A549 (cell line): ENCODE measurements at regions not wholly inside any gene's neighbourhood (a gene's known extent, or its start where the extent isn't known, plus 50 kb on each side); places are given as distances from the start of the nearest gene placed in this dataset.

Experiments
- ATAC-seq, 2 experiments: fragments of 200-7000 bp in 1 of 2; fragments of >200 bp in 1 of 2; cut with Nextera tagmentation in 1 of 2; cut with Tn5 transposase in 1 of 2; 3 replicates each; pipeline versions ENCODE4 v1.8.0 to v1.9.1; 2018 to 2020; ENCODE audit warnings: mild to moderate bottlenecking in 1 of 2, moderate library complexity in 1 of 2
- CTCF ChIA-PET: fragments of 300-600 bp; sonication (Branson Sonifier 250); formaldehyde crosslinking; extraction: SDS; loops from one replicate; lab custom pipeline; 2021; ENCODE audit warnings: antibody characterized with exemption, inconsistent platforms; lab: Yijun Ruan, JAX
- POLR2A ChIA-PET: fragments of 350-600 bp; formaldehyde crosslinking; extraction: SDS; loops from one replicate; lab custom pipeline; 2021; ENCODE audit warnings: antibody characterized with exemption, inconsistent platforms; lab: Yijun Ruan, JAX
- DNase-seq, 2 experiments: peaks; one replicate each; pipeline versions ENCODE4 v3.0.0 to v3.0.0-alpha.2; 2011 to 2016; ENCODE audit warnings: low read depth in 1 of 2, low spot score in 1 of 2
- FAIRE-seq: peaks from 2 replicates; lab custom pipeline; 2011; peaks lifted over from hg19 to GRCh38; lab: Jason Lieb, UNC
- H3K27ac ChIP-seq, 2 experiments: fragments of >200 bp; sonication (Bioruptor Twin); formaldehyde crosslinking; 3 replicates each; pipeline ENCODE4 v1.5.1; 2016 to 2017
- H3K4me1 ChIP-seq: fragments of >200 bp; sonication (Bioruptor Twin); formaldehyde crosslinking; 3 replicates; pipeline ENCODE4 v1.6.1; 2016
- H3K4me2 ChIP-seq: fragments of >200 bp; sonication (Bioruptor Twin); formaldehyde crosslinking; 3 replicates; pipeline ENCODE4 v1.6.1; 2016
- H3K4me3 ChIP-seq: fragments of >200 bp; sonication (Bioruptor Twin); formaldehyde crosslinking; 3 replicates; pipeline ENCODE4 v1.5.1; 2016
- H3K9me3 ChIP-seq: fragments of >200 bp; sonication (Bioruptor Twin); formaldehyde crosslinking; 3 replicates; pipeline ENCODE4 v1.6.1; 2016
- CBX2 ChIP-seq: fragments of 200-600 bp; sonication (generic); IDR thresholded peaks from 2 replicates; pipeline ENCODE4 v1.6.1; 2016; ENCODE audit warnings: low read depth, mild to moderate bottlenecking, borderline replicate concordance
- CEBPB ChIP-seq, 2 experiments: fragments of >200 bp in 1 of 2; sonication (Bioruptor Twin) in 1 of 2; formaldehyde crosslinking in 1 of 2; IDR thresholded peaks; 2 replicates each; pipeline ENCODE4 v1.6.1; 2012 to 2016
- CHD2 ChIP-seq: fragments of 150-350 bp; IDR thresholded peaks from 2 replicates; pipeline ENCODE4 v1.6.1; 2014; ENCODE audit warnings: low read length; ENCODE audit not compliant: partially characterized antibody
- CHD4 ChIP-seq: fragments of 200-600 bp; sonication (generic); IDR thresholded peaks from 2 replicates; pipeline ENCODE4 v1.6.1; 2016; ENCODE audit warnings: antibody characterized with exemption, mild to moderate bottlenecking, borderline replicate concordance
- ESRRA ChIP-seq: fragments of 150-350 bp; IDR thresholded peaks from 2 replicates; pipeline ENCODE4 v1.6.1; 2014; ENCODE audit warnings: mild to moderate bottlenecking, low read length, borderline replicate concordance
- FOXS1 ChIP-seq: fragments of 250-450 bp; sonication (Bioruptor Pico); IDR thresholded peaks from 2 replicates; pipeline ENCODE4 v1.5.0; 2020; ENCODE audit warnings: mild to moderate bottlenecking, moderate library complexity
- GATA3 ChIP-seq: IDR thresholded peaks from 2 replicates; pipeline ENCODE4 v1.6.1; 2012; ENCODE audit warnings: borderline replicate concordance
- HEYL ChIP-seq: fragments of 250-450 bp; sonication (Bioruptor Pico); IDR thresholded peaks from 2 replicates; pipeline ENCODE4 v1.8.0; 2021; ENCODE audit warnings: mild to moderate bottlenecking, moderate library complexity
- HMGXB4 ChIP-seq: fragments of 250-450 bp; sonication (Bioruptor Pico); IDR thresholded peaks from 2 replicates; pipeline ENCODE4 v1.5.0; 2021; ENCODE audit warnings: mild to moderate bottlenecking, moderate library complexity, borderline replicate concordance
- JUN ChIP-seq, 2 experiments: fragments of >200 bp; sonication (Bioruptor Twin); formaldehyde crosslinking; IDR thresholded peaks; 2 replicates in 1 of 2; 3 replicates in 1 of 2; pipeline ENCODE4 v1.6.1; 2016 to 2017
- JUNB ChIP-seq: fragments of >200 bp; sonication (Bioruptor Twin); formaldehyde crosslinking; IDR thresholded peaks from 2 replicates; pipeline ENCODE4 v1.6.1; 2016
- NR3C1 ChIP-seq: fragments of >200 bp; sonication (Bioruptor Twin); formaldehyde crosslinking; IDR thresholded peaks from 3 replicates; pipeline ENCODE4 v1.6.1; 2017
- POLR2AphosphoS2 ChIP-seq: conservative IDR thresholded peaks from 2 replicates; pipeline ENCODE4 v1.6.1; 2012; ENCODE audit warnings: low read length, improper control_type of control experiment, inconsistent platforms
- RFX5 ChIP-seq: fragments of 450-650 bp; IDR thresholded peaks from 2 replicates; pipeline ENCODE4 v1.7.1; 2014; ENCODE audit warnings: antibody characterized with exemption, mild to moderate bottlenecking, moderate library complexity
- RNF2 ChIP-seq: fragments of 200-600 bp; sonication (generic); IDR thresholded peaks from 2 replicates; pipeline ENCODE4 v1.6.1; 2016; ENCODE audit warnings: low read depth, mild to moderate bottlenecking, antibody characterized with exemption, moderate library complexity, borderline replicate concordance
- SMC3 ChIP-seq: fragments of >200 bp; sonication (Bioruptor Twin); formaldehyde crosslinking; IDR thresholded peaks from 3 replicates; pipeline ENCODE4 v1.6.1; 2018; ENCODE audit warnings: inconsistent platforms
- ZFP36 ChIP-seq: fragments of 450-650 bp; IDR thresholded peaks from 2 replicates; pipeline ENCODE4 v1.6.1; 2014; ENCODE audit warnings: borderline replicate concordance; ENCODE audit not compliant: partially characterized antibody
- WGBS: methylation state at CpG from one replicate; pipeline ENCODE4 v1.1.6; 2017; ENCODE audit errors: missing lambda C conversion rate; 5-methylcytosine and 5-hydroxymethylcytosine counted together
- TF ChIP-seq, protein P1 (sequence below): fragments of 150-350 bp; IDR thresholded peaks from 2 replicates; pipeline ENCODE4 v1.6.1; 2014; ENCODE audit warnings: low read depth, mild to moderate bottlenecking, low read length
- TF ChIP-seq, protein P2 (sequence below): fragments of >200 bp; sonication (Bioruptor Twin); formaldehyde crosslinking; IDR thresholded peaks from 3 replicates; pipeline ENCODE4 v1.6.1; 2016
- TF ChIP-seq, protein P3 (sequence below): fragments of >200 bp; sonication (Bioruptor Twin); formaldehyde crosslinking; IDR thresholded peaks from 3 replicates; pipeline ENCODE4 v1.5.1; 2016

- FAIRE-seq (no peak), DNase-seq (no peak), ATAC-seq (no peak)
- Histone ChIP-seq H3K9me3 (no peaks in the 10 kb centered on the region), H3K27ac (no peak overlapping the region), H3K4me1 (no peaks in the 10 kb centered on the region), H3K4me2 (no peak overlapping the region), H3K4me3 (no peak overlapping the region)
- WGBS = 87% methylated on average over 11 of the region's 11 CpGs
- TF ChIP-seq HMGXB4 (no peak), FOXS1 (no peak)
- ChIA-PET POLR2A (no interaction called here), CTCF (no interaction called here)
These were observed 449.5 kb downstream of the KLF12 start for GRCh38 chr13:73684750-73685149.

GRCh38 chr13:73684286-73684685, 449.9 kb downstream of the KLF12 start:
- TF ChIP-seq, protein P1, sequence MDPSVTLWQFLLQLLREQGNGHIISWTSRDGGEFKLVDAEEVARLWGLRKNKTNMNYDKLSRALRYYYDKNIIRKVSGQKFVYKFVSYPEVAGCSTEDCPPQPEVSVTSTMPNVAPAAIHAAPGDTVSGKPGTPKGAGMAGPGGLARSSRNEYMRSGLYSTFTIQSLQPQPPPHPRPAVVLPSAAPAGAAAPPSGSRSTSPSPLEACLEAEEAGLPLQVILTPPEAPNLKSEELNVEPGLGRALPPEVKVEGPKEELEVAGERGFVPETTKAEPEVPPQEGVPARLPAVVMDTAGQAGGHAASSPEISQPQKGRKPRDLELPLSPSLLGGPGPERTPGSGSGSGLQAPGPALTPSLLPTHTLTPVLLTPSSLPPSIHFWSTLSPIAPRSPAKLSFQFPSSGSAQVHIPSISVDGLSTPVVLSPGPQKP = no peak
- TF ChIP-seq CHD2 (no peak), CHD4 (no peak), JUN (IDR thresholded peaks at IDR 0.05) (no peak), HEYL (CRISPR knock-in tag) (no peak), RFX5 (no peak), JUNB (no peak), ESRRA (no peak), POLR2AphosphoS2 (no peak), SMC3 (no peak), GATA3 (no peak), CBX2 (no peak), CEBPB (IDR thresholded peaks at IDR 0.05) (no peak), RNF2 (no peak), ZFP36 (no peak), NR3C1 (no peak)
- TF ChIP-seq, protein P2, sequence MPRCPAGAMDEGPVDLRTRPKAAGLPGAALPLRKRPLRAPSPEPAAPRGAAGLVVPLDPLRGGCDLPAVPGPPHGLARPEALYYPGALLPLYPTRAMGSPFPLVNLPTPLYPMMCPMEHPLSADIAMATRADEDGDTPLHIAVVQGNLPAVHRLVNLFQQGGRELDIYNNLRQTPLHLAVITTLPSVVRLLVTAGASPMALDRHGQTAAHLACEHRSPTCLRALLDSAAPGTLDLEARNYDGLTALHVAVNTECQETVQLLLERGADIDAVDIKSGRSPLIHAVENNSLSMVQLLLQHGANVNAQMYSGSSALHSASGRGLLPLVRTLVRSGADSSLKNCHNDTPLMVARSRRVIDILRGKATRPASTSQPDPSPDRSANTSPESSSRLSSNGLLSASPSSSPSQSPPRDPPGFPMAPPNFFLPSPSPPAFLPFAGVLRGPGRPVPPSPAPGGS = no peak
- TF ChIP-seq, protein P3, sequence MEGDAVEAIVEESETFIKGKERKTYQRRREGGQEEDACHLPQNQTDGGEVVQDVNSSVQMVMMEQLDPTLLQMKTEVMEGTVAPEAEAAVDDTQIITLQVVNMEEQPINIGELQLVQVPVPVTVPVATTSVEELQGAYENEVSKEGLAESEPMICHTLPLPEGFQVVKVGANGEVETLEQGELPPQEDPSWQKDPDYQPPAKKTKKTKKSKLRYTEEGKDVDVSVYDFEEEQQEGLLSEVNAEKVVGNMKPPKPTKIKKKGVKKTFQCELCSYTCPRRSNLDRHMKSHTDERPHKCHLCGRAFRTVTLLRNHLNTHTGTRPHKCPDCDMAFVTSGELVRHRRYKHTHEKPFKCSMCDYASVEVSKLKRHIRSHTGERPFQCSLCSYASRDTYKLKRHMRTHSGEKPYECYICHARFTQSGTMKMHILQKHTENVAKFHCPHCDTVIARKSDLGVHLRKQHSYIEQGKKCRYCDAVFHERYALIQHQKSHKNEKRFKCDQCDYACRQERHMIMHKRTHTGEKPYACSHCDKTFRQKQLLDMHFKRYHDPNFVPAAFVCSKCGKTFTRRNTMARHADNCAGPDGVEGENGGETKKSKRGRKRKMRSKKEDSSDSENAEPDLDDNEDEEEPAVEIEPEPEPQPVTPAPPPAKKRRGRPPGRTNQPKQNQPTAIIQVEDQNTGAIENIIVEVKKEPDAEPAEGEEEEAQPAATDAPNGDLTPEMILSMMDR = no peak
- no peak overlapping the region for H3K27ac ChIP-seq
- WGBS = 91% methylated on average over 3 of the region's 3 CpGs
- no peak for DNase-seq
- ChIA-PET POLR2A (no interaction called here), CTCF (no interaction called here)
- H3K4me3 ChIP-seq = no peak overlapping the region
- no peaks in the 10 kb centered on the region for H3K9me3 ChIP-seq
- H3K4me1 ChIP-seq = no peaks in the 10 kb centered on the region
- FAIRE-seq = no peak
- ATAC-seq = no peak
- H3K4me2 ChIP-seq = no peak overlapping the region
